ENCODE measurements at regions not wholly inside any gene's neighbourhood (a gene's known extent, or its start where the extent isn't known, plus 50 kb on each side); places are given as distances from the start of the nearest gene placed in this dataset.

DNA sequence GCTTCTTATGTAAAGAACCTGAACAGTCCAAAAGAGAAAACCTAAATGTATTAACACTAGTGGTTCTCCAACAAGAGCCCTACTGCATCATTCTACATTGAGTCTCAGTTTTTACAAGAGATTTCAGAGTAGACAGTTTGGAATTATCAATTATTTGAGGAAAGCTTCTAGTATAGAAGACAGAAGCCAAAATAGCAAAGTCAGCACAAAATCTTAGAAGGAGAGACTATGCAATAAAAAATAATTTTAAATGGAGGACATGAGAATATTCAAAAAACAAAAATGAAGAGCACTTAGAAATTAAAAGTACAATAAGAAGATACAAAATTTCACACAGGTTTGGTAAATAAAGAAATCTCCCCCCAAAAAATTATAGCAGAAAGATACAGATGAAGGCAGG lies 406.3 kb upstream of the USP15 start:
- no peak for DNase-seq (ENCODE audit: low read depth)
- TF ChIP-seq, protein P1, sequence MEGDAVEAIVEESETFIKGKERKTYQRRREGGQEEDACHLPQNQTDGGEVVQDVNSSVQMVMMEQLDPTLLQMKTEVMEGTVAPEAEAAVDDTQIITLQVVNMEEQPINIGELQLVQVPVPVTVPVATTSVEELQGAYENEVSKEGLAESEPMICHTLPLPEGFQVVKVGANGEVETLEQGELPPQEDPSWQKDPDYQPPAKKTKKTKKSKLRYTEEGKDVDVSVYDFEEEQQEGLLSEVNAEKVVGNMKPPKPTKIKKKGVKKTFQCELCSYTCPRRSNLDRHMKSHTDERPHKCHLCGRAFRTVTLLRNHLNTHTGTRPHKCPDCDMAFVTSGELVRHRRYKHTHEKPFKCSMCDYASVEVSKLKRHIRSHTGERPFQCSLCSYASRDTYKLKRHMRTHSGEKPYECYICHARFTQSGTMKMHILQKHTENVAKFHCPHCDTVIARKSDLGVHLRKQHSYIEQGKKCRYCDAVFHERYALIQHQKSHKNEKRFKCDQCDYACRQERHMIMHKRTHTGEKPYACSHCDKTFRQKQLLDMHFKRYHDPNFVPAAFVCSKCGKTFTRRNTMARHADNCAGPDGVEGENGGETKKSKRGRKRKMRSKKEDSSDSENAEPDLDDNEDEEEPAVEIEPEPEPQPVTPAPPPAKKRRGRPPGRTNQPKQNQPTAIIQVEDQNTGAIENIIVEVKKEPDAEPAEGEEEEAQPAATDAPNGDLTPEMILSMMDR (IDR thresholded peaks at IDR 0.05; ENCODE audit: control insufficient read depth, extremely low read depth, insufficient read depth), result no peak
- H3K4me3 ChIP-seq (ENCODE audit: low read depth, low read length), result no peak overlapping the region

DNA sequence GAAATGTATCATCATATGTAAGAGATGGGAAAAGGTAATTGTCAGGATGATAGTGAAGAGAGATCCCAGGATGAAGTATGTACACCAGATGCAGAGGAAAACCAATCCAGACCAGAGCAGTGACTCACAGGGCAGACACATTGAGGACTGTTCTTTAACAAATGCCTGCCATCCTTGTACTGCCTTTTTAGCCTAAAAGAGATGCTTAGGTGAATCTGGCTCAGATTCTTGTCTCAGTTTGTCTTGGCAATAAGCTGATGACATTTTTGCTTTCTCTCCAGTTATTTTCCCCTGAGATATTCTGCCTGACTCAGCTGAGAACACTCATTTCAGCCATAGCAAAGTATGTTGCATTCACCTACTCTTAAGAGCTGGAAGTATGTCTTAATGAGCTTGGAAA lies 405.3 kb upstream of the USP15 start:
- TF ChIP-seq, protein P1 (IDR thresholded peaks at IDR 0.05; ENCODE audit: control insufficient read depth, extremely low read depth, insufficient read depth), result no peak
- H3K4me3 ChIP-seq (ENCODE audit: low read depth, low read length), result no peak overlapping the region
- no peak for DNase-seq (ENCODE audit: low read depth)

DNA sequence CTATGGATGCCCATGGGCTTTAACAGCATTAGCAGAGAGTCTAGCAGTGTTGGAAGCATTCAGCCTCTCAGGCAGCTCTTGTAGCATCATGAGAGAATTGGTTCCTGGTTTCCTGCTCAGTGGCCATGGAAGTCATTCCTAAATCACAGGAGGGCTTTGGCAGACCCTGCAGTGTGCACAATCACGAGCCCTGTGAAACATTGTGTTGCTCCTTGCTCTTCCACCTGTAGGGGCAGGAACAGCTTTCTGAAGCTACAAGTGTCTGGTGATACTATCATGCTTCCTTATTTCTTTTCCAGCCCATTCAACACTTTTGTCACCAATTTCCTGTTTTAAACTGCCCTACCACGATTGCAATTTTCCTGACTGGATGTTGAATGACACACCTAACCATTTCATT lies 402.2 kb upstream of the USP15 start:
- TF ChIP-seq, protein P1 (IDR thresholded peaks at IDR 0.05; ENCODE audit: control insufficient read depth, extremely low read depth, insufficient read depth), result no peak
- no peak overlapping the region for H3K4me3 ChIP-seq (ENCODE audit: low read depth, low read length)
- no peak for DNase-seq (ENCODE audit: low read depth)

DNA sequence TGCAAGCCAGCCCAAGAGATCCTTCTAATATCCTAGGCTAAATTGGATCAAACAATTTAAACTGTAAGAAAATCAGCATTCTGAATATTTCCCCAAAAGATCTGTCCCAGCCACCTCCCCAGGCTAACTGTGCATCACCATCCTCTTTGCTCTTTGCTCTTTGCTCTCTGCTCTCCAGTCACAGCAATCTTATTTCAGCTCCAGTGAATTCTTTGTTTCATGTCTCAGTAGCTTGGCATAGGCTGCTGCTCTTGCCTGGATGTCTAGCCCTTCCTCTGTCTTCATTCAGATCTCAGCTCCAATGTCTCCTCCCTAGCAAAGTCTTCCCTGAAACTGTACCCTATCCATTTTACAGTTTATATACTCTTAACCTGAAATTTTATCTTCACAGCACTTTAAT lies 399.8 kb upstream of the USP15 start:
- no peak for DNase-seq (ENCODE audit: low read depth)
- no peak overlapping the region for H3K4me3 ChIP-seq (ENCODE audit: low read depth, low read length)
- TF ChIP-seq, protein P1 (IDR thresholded peaks at IDR 0.05; ENCODE audit: control insufficient read depth, extremely low read depth, insufficient read depth), result no peak

DNA sequence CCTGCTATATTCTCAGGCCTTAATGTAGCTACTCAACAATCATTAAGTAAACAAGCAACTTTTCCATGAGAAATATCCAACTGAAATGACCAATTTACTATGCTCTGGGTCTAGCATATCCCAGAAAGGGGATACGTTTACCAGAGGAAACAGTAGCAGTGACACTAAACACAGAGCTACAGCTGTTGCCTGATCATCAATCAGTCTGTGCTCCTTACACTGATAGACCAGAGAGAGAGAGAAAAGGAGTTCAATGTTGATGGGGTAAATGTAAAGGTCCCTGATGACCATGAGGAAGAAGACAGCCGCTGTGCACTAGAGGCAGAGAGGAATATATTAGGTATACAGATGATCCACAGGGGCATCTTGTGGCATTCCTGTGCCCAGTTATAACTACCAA lies 397.2 kb upstream of the USP15 start:
- no peak for DNase-seq (ENCODE audit: low read depth)
- TF ChIP-seq, protein P1 (IDR thresholded peaks at IDR 0.05; ENCODE audit: control insufficient read depth, extremely low read depth, insufficient read depth), result no peak
- H3K4me3 ChIP-seq (ENCODE audit: low read depth, low read length), result no peak overlapping the region

DNA sequence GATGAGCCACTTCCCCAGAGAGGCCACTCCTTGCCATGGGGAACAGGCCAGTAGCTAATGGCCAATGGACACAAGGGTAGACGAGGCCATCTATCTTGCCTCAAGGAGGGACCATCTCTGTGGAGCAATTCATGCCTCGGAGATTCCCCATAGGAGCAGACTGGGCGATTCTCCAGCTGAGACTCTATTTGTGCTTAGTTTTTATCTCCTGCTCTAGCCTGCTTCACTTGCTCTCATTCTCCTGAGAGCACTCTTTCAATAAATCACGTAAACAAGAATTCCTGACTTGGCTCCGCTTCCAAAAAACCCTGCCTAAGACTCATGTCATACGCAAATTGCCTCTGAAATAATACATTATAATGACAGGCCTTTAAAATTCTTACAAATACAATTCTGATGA lies 396.4 kb upstream of the USP15 start:
- TF ChIP-seq, protein P1 (IDR thresholded peaks at IDR 0.05; ENCODE audit: control insufficient read depth, extremely low read depth, insufficient read depth), result no peak
- no peak for DNase-seq (ENCODE audit: low read depth)
- H3K4me3 ChIP-seq (ENCODE audit: low read depth, low read length), result no peak overlapping the region

DNA sequence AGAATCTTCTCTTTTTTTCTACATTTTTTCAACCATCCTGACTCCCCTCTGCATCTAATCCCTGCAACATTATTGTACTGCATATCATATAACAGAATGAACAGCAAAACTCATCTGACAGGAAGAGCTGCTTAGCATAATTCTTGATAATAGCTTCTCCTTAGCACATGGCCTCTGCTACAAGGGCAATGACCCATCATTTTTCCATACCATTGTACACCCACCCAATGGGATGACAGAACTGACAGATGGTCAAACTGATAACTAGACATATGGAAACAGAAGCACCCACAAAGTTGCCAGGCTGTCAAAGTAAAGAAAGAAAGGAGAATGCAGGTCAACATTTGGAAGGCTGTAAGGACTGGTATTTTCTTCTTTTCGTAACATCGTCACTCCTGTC lies 390.4 kb upstream of the USP15 start:
- TF ChIP-seq, protein P1 (IDR thresholded peaks at IDR 0.05; ENCODE audit: control insufficient read depth, extremely low read depth, insufficient read depth), result no peak
- DNase-seq (ENCODE audit: low read depth), result no peak

More for the DNA sequence above, 390.4 kb upstream of the USP15 start:
- no peak overlapping the region for H3K4me3 ChIP-seq (ENCODE audit: low read depth, low read length)
